ENCODE measurements at regions not wholly inside any gene's neighbourhood (a gene's known extent, or its start where the extent isn't known, plus 50 kb on each side); places are given as distances from the start of the nearest gene placed in this dataset.

DNA sequence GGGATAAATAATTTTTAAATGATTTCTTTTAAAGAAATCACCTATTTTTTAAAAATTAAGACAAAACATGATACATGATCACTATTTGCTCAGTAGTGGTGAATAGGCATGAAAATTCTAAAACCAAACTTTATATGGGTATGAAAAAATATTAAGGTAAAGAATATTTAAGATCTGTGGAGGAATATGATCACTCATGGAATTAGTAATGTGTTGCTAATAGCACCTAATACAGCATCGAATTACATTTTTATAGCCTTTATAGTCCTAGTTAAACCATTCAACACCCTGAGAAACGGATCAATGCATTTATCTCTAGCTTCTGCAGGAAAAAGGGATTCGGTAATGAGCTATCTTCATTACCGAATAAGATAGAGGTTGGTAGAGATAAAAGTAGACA lies 373.9 kb downstream of the LRRIQ3 start:
- TF ChIP-seq CTCF (IDR thresholded peaks at IDR 0.05; ENCODE audit: low read length) (no peak), EZH2 (optimal IDR thresholded peaks at IDR 0.05; ENCODE audit: low read depth, low read length) (no peak), EZH2phosphoT487 (IDR thresholded peaks at IDR 0.05; ENCODE audit: low read length) (no peak)
